CD4-positive, alpha-beta T cell (primary cell): ENCODE measurements at regions not wholly inside any gene's neighbourhood (a gene's known extent, or its start where the extent isn't known, plus 50 kb on each side); places are given as distances from the start of the nearest gene placed in this dataset.

Experiments used
- ATAC-seq: fragments of 200-7000 bp; cut with Tn5 transposase; one replicate; pipeline ENCODE4 v1.10.0; 2022; ENCODE audit warnings: mild to moderate bottlenecking; ENCODE audit not compliant: poor library complexity
- CTCF ChIA-PET: fragments of 350-600 bp; sonication (Branson Sonifier 250); formaldehyde crosslinking; loops from one replicate; lab custom pipeline; 2021; ENCODE audit warnings: antibody characterized with exemption, inconsistent platforms; lab: Charles Lee
- POLR2A ChIA-PET: fragments of 350-600 bp; sonication (Branson Sonifier 250); formaldehyde crosslinking; loops from one replicate; lab custom pipeline; 2021; ENCODE audit warnings: antibody characterized with exemption, inconsistent platforms; lab: Charles Lee
- DNase-seq, 14 experiments: peaks; one replicate each; pipeline ENCODE4 v3.0.0-alpha.2; 2013 to 2020; ENCODE audit warnings: mixed read lengths in 2 of 14
- H3K27ac ChIP-seq, 2 donors: one replicate each; pipeline versions ENCODE4 v1.5.1 to v1.7.0; 2013; ENCODE audit warnings: low read length in 2 of 2, low read depth in 1 of 2, mild to moderate bottlenecking in 1 of 2
- H3K27me3 ChIP-seq, 2 experiments: 1 replicate in 1 of 2; 2 replicates in 1 of 2; pipeline versions ENCODE4 v1.6.1 to v1.7.0; 2013; ENCODE audit warnings: low read length in 2 of 2, control low read depth in 1 of 2, mild to moderate bottlenecking in 1 of 2, moderate library complexity in 1 of 2; ENCODE audit not compliant: insufficient read depth in 2 of 2, control insufficient read depth in 1 of 2
- H3K36me3 ChIP-seq: one replicate; pipeline ENCODE4 v1.6.1; 2013; ENCODE audit warnings: low read length, control low read depth; ENCODE audit not compliant: insufficient read depth
- H3K4me1 ChIP-seq: one replicate; pipeline ENCODE4 v1.6.1; 2013; ENCODE audit warnings: low read length, control low read depth; ENCODE audit not compliant: insufficient read depth
- H3K4me3 ChIP-seq: one replicate; pipeline ENCODE4 v1.5.1; 2013; ENCODE audit warnings: mild to moderate bottlenecking, low read length, moderate library complexity
- H3K9me3 ChIP-seq, 2 experiments: 1 replicate in 1 of 2; 2 replicates in 1 of 2; pipeline versions ENCODE4 v1.6.1 to v1.7.0; 2013; ENCODE audit warnings: low read length in 2 of 2, mild to moderate bottlenecking in 2 of 2, control low read depth in 1 of 2, moderate library complexity in 1 of 2; ENCODE audit not compliant: control insufficient read depth in 1 of 2, insufficient read depth in 1 of 2
- H3K27ac Mint-ChIP-seq: one replicate; pipeline ENCODE4 v1.8.0; 2020; ENCODE audit warnings: mixed read lengths
- H3K27me3 Mint-ChIP-seq: one replicate; pipeline ENCODE4 v1.8.0; 2021; ENCODE audit warnings: mixed read lengths
- H3K36me3 Mint-ChIP-seq: one replicate; pipeline ENCODE4 v1.8.0; 2021; ENCODE audit warnings: low read depth, mixed read lengths
- H3K4me1 Mint-ChIP-seq: one replicate; pipeline ENCODE4 v1.8.0; 2021; ENCODE audit warnings: low read depth, mixed read lengths
- H3K4me3 Mint-ChIP-seq: one replicate; pipeline ENCODE4 v1.8.0; 2020; ENCODE audit warnings: mild to moderate bottlenecking, mixed read lengths
- H3K9me3 Mint-ChIP-seq: one replicate; pipeline ENCODE4 v1.8.0; 2020; ENCODE audit warnings: mixed read lengths
- CTCF ChIP-seq: fragments of 200-600 bp; IDR thresholded peaks from one replicate; pipeline ENCODE4 v1.8.0; 2022; ENCODE audit warnings: antibody characterized with exemption, mild to moderate bottlenecking
- intact Hi-C, 2 experiments: fragments of 100-400 bp; cut with DNase I in 1 of 2; cut with micrococcal nuclease in 1 of 2; formaldehyde crosslinking; loops; one replicate each; pipeline versions ENCODE4 v1.15.1 to v1.9.0; 2023 to 2025; cut with DNase I, micrococcal nuclease

GRCh38 chr13:69094485-69094884 lies 1013.1 kb upstream of the ATXN8OS start:
- no peak overlapping the region for H3K27ac Mint-ChIP-seq
- no peak for DNase-seq
- H3K4me3 Mint-ChIP-seq: no peak overlapping the region
- ChIA-PET CTCF (no interaction called here), POLR2A (no interaction called here)
- H3K9me3 Mint-ChIP-seq: peaks cover 12% of the 10 kb centered on the region
- no peak for TF ChIP-seq CTCF
- H3K27me3 Mint-ChIP-seq: no peaks in the 10 kb centered on the region
- ATAC-seq: no peak
- Histone ChIP-seq H3K27me3 (no peaks in the 10 kb centered on the region), H3K27ac (no peak overlapping the region), H3K36me3 (no peaks in the 10 kb centered on the region), H3K9me3 (no peaks in the 10 kb centered on the region), H3K4me1 (no peaks in the 10 kb centered on the region), H3K4me3 (no peak overlapping the region)
- intact Hi-C loops: no loop called here
- no peaks in the 10 kb centered on the region for H3K4me1 Mint-ChIP-seq
- H3K36me3 Mint-ChIP-seq: no peaks in the 10 kb centered on the region

GRCh38 chr13:69092615-69093322 lies 1014.9 kb upstream of the ATXN8OS start:
- H3K4me1 Mint-ChIP-seq: no peaks in the 10 kb centered on the region

GRCh38 chr13:69077267-69077666 lies 1030.4 kb upstream of the ATXN8OS start:
- CTCF ChIA-PET: no interaction called here

More at GRCh38 chr13:69092615-69093322, 1014.9 kb upstream of the ATXN8OS start:
- no peak overlapping the region for H3K4me3 Mint-ChIP-seq
- H3K27me3 Mint-ChIP-seq: no peaks in the 10 kb centered on the region
- H3K4me1 ChIP-seq: no peaks in the 10 kb centered on the region
- no peak overlapping the region for H3K27ac ChIP-seq
- H3K36me3 ChIP-seq: no peaks in the 10 kb centered on the region
- ChIA-PET CTCF (no interaction called here), POLR2A (no interaction called here)
- H3K27me3 ChIP-seq: no peaks in the 10 kb centered on the region
- no peak for TF ChIP-seq CTCF
- no peak overlapping the region for H3K27ac Mint-ChIP-seq
- intact Hi-C loops: no loop called here
- no peaks in the 10 kb centered on the region for H3K36me3 Mint-ChIP-seq
- H3K4me3 ChIP-seq: no peak overlapping the region
- H3K9me3 ChIP-seq: no peaks in the 10 kb centered on the region
- no peak for ATAC-seq
- no peak for DNase-seq
- H3K9me3 Mint-ChIP-seq: peaks cover 6% of the 10 kb centered on the region

More at GRCh38 chr13:69077267-69077666, 1030.4 kb upstream of the ATXN8OS start:
- ATAC-seq: no peak
- DNase-seq: no peak
- H3K4me3 Mint-ChIP-seq: no peak overlapping the region
- H3K9me3 ChIP-seq: peaks cover 0 to 3% of the 10 kb centered on the region in 2 experiments
- no peak for TF ChIP-seq CTCF
- H3K4me1 ChIP-seq: no peaks in the 10 kb centered on the region
- peaks cover 13% of the 10 kb centered on the region for H3K9me3 Mint-ChIP-seq
- POLR2A ChIA-PET: no interaction called here
- H3K27me3 ChIP-seq: no peaks in the 10 kb centered on the region
- H3K27ac ChIP-seq: no peak overlapping the region
- no peak overlapping the region for H3K4me3 ChIP-seq
- H3K27ac Mint-ChIP-seq: no peak overlapping the region
- no peaks in the 10 kb centered on the region for H3K36me3 ChIP-seq
- no peaks in the 10 kb centered on the region for H3K4me1 Mint-ChIP-seq
- intact Hi-C loops: no loop called here
- no peaks in the 10 kb centered on the region for H3K36me3 Mint-ChIP-seq
- H3K27me3 Mint-ChIP-seq: no peaks in the 10 kb centered on the region
